ENCODE measurements at regions not wholly inside any gene's neighbourhood (a gene's known extent, or its start where the extent isn't known, plus 50 kb on each side); places are given as distances from the start of the nearest gene placed in this dataset.

GRCh38 chr12:126383506-126383905 lies 1318.3 kb downstream of the AACS start:
- no peak for DNase-seq (ENCODE audit: extremely low read depth, low read depth)
- no peak for TF ChIP-seq CTCF (IDR thresholded peaks at IDR 0.05; ENCODE audit: low read depth, low read length, missing control alignments)
- H3K4me3 ChIP-seq (replicated peaks; ENCODE audit: low read depth, low read length): no peak overlapping the region

- H3K4me3 ChIP-seq (replicated peaks; ENCODE audit: low read depth, low read length): no peak overlapping the region
- TF ChIP-seq CTCF (IDR thresholded peaks at IDR 0.05; ENCODE audit: low read depth, low read length, missing control alignments): no peak
- no peak for DNase-seq (ENCODE audit: extremely low read depth, low read depth)
Measured at GRCh38 chr12:126384026-126384564, 1318.9 kb downstream of the AACS start.

DNA sequence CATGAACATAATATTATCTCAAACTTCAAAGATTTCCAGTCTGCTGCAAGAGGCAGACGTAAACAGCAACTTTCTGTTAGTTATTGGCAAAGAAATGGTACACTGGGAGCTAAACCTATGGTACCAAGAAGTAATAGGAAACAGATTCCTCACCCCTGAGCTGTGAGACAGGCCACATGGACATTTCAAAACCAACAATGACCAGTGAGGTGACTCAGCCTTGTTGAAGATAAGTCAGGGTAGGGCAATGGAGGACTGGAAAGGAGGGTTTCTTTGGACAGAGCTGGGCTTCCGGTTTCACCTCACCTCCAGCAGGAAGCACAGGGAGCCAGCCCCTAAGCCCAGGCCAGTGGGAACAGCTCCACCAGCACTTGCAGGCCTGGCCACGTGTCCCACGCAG lies 1320.5 kb downstream of the AACS start:
- TF ChIP-seq CTCF (IDR thresholded peaks at IDR 0.05; ENCODE audit: low read depth, low read length, missing control alignments): no peak
- DNase-seq (ENCODE audit: extremely low read depth, low read depth): no peak

GRCh38 chr12:126389220-126389841 lies 1324.1 kb downstream of the AACS start:
- peak; percentile 78 for DNase-seq (ENCODE audit: extremely low read depth, low read depth)
- TF ChIP-seq CTCF (IDR thresholded peaks at IDR 0.05; ENCODE audit: low read depth, low read length, missing control alignments): no peak
- no peak overlapping the region for H3K4me3 ChIP-seq (replicated peaks; ENCODE audit: low read depth, low read length)

More for the DNA sequence above, 1320.5 kb downstream of the AACS start:
- no peak overlapping the region for H3K4me3 ChIP-seq (replicated peaks; ENCODE audit: low read depth, low read length)

- DNase-seq (ENCODE audit: extremely low read depth, low read depth): no peak
- no peak overlapping the region for H3K4me3 ChIP-seq (replicated peaks; ENCODE audit: low read depth, low read length)
- no peak for TF ChIP-seq CTCF (IDR thresholded peaks at IDR 0.05; ENCODE audit: low read depth, low read length, missing control alignments)
Measured at GRCh38 chr12:126389961-126390360, 1324.7 kb downstream of the AACS start.

- no peak overlapping the region for H3K4me3 ChIP-seq (replicated peaks; ENCODE audit: low read depth, low read length)
- no peak for TF ChIP-seq CTCF (IDR thresholded peaks at IDR 0.05; ENCODE audit: low read depth, low read length, missing control alignments)
- no peak for DNase-seq (ENCODE audit: extremely low read depth, low read depth)
Measured at GRCh38 chr12:126390969-126391566, 1325.8 kb downstream of the AACS start.
